ENCODE measurements at regions not wholly inside any gene's neighbourhood (a gene's known extent, or its start where the extent isn't known, plus 50 kb on each side); places are given as distances from the start of the nearest gene placed in this dataset.

GRCh38 chr2:21650569-21650968 is 526.8 kb downstream of the TDRD15 start:
- Histone ChIP-seq H3K4me2 (ENCODE audit: extremely low read depth, insufficient read depth, low read length) (no peak overlapping the region), H3K4me1 (ENCODE audit: control insufficient read depth, extremely low read depth, insufficient read depth, low read length) (no peaks in the 10 kb centered on the region), H3K36me3 (ENCODE audit: control insufficient read depth, insufficient read depth, low read length) (no peaks in the 10 kb centered on the region), H3K9ac (ENCODE audit: insufficient read depth, low read length) (no peak overlapping the region), H3K27ac (ENCODE audit: insufficient read depth, low read length) (no peak overlapping the region), H3K4me3 (replicated peaks in 1 of 4; ENCODE audit: control extremely low read depth in 1 of 4, insufficient read depth in 1 of 4, low read depth in 3 of 4, low read length in 4 of 4) (no peak overlapping the region), H3K9me3 (ENCODE audit: control insufficient read depth, insufficient read depth, low read depth, low read length) (no peaks in the 10 kb centered on the region), H2AFZ (ENCODE audit: low read length) (no peak overlapping the region), H4K20me1 (ENCODE audit: control insufficient read depth, extremely low read depth, insufficient read depth, low read length) (no peaks in the 10 kb centered on the region), H3K27me3 (ENCODE audit: control insufficient read depth, insufficient read depth, low read length) (no peaks in the 10 kb centered on the region), H3K79me2 (ENCODE audit: control insufficient read depth, insufficient read depth, low read length) (no peaks in the 10 kb centered on the region)
- TF ChIP-seq EZH2 (IDR thresholded peaks at IDR 0.05; ENCODE audit: low read length, missing control alignments) (no peak), CTCF (conservative IDR thresholded peaks at IDR 0.05 in 1 of 2, IDR thresholded peaks at IDR 0.05 in 1 of 2; ENCODE audit: low read depth in 1 of 2, low read length in 2 of 2) (no peak)
- peak in 1 of 2 donors; percentile 1 for DNase-seq (ENCODE audit: low read depth in 2 of 2)

GRCh38 chr2:21655136-21655535 is 531.4 kb downstream of the TDRD15 start:
- no peaks in the 10 kb centered on the region for H3K36me3 ChIP-seq (ENCODE audit: control insufficient read depth, insufficient read depth, low read length)
- H2AFZ ChIP-seq (ENCODE audit: low read length): no peak overlapping the region
- no peak for DNase-seq (ENCODE audit: low read depth in 2 of 2)
- H3K9ac ChIP-seq (ENCODE audit: insufficient read depth, low read length): no peak overlapping the region
- H3K9me3 ChIP-seq (ENCODE audit: control insufficient read depth, insufficient read depth, low read depth, low read length): no peaks in the 10 kb centered on the region
- no peaks in the 10 kb centered on the region for H4K20me1 ChIP-seq (ENCODE audit: control insufficient read depth, extremely low read depth, insufficient read depth, low read length)
- H3K27me3 ChIP-seq (ENCODE audit: control insufficient read depth, insufficient read depth, low read length): no peaks in the 10 kb centered on the region
- TF ChIP-seq EZH2 (IDR thresholded peaks at IDR 0.05; ENCODE audit: low read length, missing control alignments) (no peak), CTCF (conservative IDR thresholded peaks at IDR 0.05 in 1 of 2, IDR thresholded peaks at IDR 0.05 in 1 of 2; ENCODE audit: low read depth in 1 of 2, low read length in 2 of 2) (no peak)
- H3K4me1 ChIP-seq (ENCODE audit: control insufficient read depth, extremely low read depth, insufficient read depth, low read length): peaks cover 2% of the 10 kb centered on the region
- no peak overlapping the region for H3K27ac ChIP-seq (ENCODE audit: insufficient read depth, low read length)
- H3K4me2 ChIP-seq (ENCODE audit: extremely low read depth, insufficient read depth, low read length): no peak overlapping the region
- no peaks in the 10 kb centered on the region for H3K79me2 ChIP-seq (ENCODE audit: control insufficient read depth, insufficient read depth, low read length)
- no peak overlapping the region for H3K4me3 ChIP-seq (replicated peaks in 1 of 4; ENCODE audit: control extremely low read depth in 1 of 4, insufficient read depth in 1 of 4, low read depth in 3 of 4, low read length in 4 of 4)

GRCh38 chr2:21656330-21657075 is 532.7 kb downstream of the TDRD15 start:
- Histone ChIP-seq H3K4me3 (replicated peaks in 1 of 4; ENCODE audit: control extremely low read depth in 1 of 4, insufficient read depth in 1 of 4, low read depth in 3 of 4, low read length in 4 of 4) (no peak overlapping the region), H3K79me2 (ENCODE audit: control insufficient read depth, insufficient read depth, low read length) (no peaks in the 10 kb centered on the region), H4K20me1 (ENCODE audit: control insufficient read depth, extremely low read depth, insufficient read depth, low read length) (no peaks in the 10 kb centered on the region), H3K9me3 (ENCODE audit: control insufficient read depth, insufficient read depth, low read depth, low read length) (no peaks in the 10 kb centered on the region), H3K4me2 (ENCODE audit: extremely low read depth, insufficient read depth, low read length) (no peak overlapping the region), H3K27ac (ENCODE audit: insufficient read depth, low read length) (no peak overlapping the region), H3K27me3 (ENCODE audit: control insufficient read depth, insufficient read depth, low read length) (no peaks in the 10 kb centered on the region), H2AFZ (ENCODE audit: low read length) (no peak overlapping the region), H3K4me1 (ENCODE audit: control insufficient read depth, extremely low read depth, insufficient read depth, low read length) (peaks cover 2% of the 10 kb centered on the region), H3K9ac (ENCODE audit: insufficient read depth, low read length) (no peak overlapping the region), H3K36me3 (ENCODE audit: control insufficient read depth, insufficient read depth, low read length) (no peaks in the 10 kb centered on the region)
- DNase-seq (ENCODE audit: low read depth in 2 of 2): peak in 1 of 2 donors; percentile 14
- TF ChIP-seq CTCF (conservative IDR thresholded peaks at IDR 0.05 in 1 of 2, IDR thresholded peaks at IDR 0.05 in 1 of 2; ENCODE audit: low read depth in 1 of 2, low read length in 2 of 2) (peak in 1 of 2 donors; percentile 27), EZH2 (IDR thresholded peaks at IDR 0.05; ENCODE audit: low read length, missing control alignments) (no peak)
